Ovary (tissue), 7 donors: ENCODE measurements at regions not wholly inside any gene's neighbourhood (a gene's known extent, or its start where the extent isn't known, plus 50 kb on each side); places are given as distances from the start of the nearest gene placed in this dataset.

Experiments
- DNase-seq, 5 donors: peaks; one replicate each; pipeline ENCODE4 v3.0.0-alpha.2; 2019 to 2020
- H3K27ac ChIP-seq, 2 donors: fragments of 200-600 bp; one replicate each; pipeline versions ENCODE4 v1.5.1 to v1.8.0; 2019 to 2022
- H3K27me3 ChIP-seq: fragments of 200-600 bp; one replicate; pipeline ENCODE4 v1.8.0; 2022
- H3K36me3 ChIP-seq: fragments of 200-600 bp; sonication (generic); one replicate; pipeline ENCODE4 v1.5.1; 2019
- H3K4me1 ChIP-seq: one replicate; pipeline ENCODE4 v1.8.1; 2013; ENCODE audit warnings: mild to moderate bottlenecking, moderate library complexity; ENCODE audit not compliant: insufficient read depth
- H3K4me3 ChIP-seq: fragments of 200-600 bp; sonication (generic); one replicate; pipeline ENCODE4 v1.5.1; 2017
- H3K9me3 ChIP-seq, 2 donors: fragments of 200-600 bp in 1 of 2; sonication (generic) in 1 of 2; one replicate each; pipeline versions ENCODE4 v1.5.1 to v1.8.1; 2013 to 2019; ENCODE audit warnings: mild to moderate bottlenecking in 1 of 2, moderate library complexity in 1 of 2
- EP300 ChIP-seq: sonication (generic); formaldehyde crosslinking; IDR thresholded peaks from one replicate; pipeline ENCODE4 v1.6.1; 2017; ENCODE audit warnings: antibody characterized with exemption
- POLR2A ChIP-seq: fragments of 450-650 bp; IDR thresholded peaks from one replicate; pipeline ENCODE4 v1.6.1; 2017; ENCODE audit warnings: antibody characterized with exemption, mild to moderate bottlenecking, moderate library complexity
- WGBS, 3 donors: extraction: QIAGEN DNeasy Blood & Tissue Kit in 1 of 3; methylation state at CpG; one replicate each; pipeline versions ENCODE4 v1.1.5 to v1.1.7; 2013 to 2017; 5-methylcytosine and 5-hydroxymethylcytosine counted together
- intact Hi-C, 4 donors: fragments of 100-400 bp; cut with DNase I; formaldehyde crosslinking; loops; one replicate each; pipeline versions ENCODE4 v1.11.0 to v1.15.1; 2022 to 2023
- TF ChIP-seq, protein P1 (sequence below), 3 donors: fragments of 450-650 bp in 2 of 3; fragments of 200-600 bp in 1 of 3; IDR thresholded peaks; one replicate each; pipeline versions ENCODE4 v1.5.1 to v1.8.0; 2016 to 2022; ENCODE audit warnings: antibody characterized with exemption in 3 of 3, mild to moderate bottlenecking in 1 of 3
- donor health status: DM: no; HTN: no; CAD: no; lungs with moderate emphysema.
- donor health status: DM: no; HTN: no; CAD: no.
- donor health status: Bipolar disorder and iron deficiency.
- donor health status: DM: no; HTN: no; CAD: no.
- donor health status: DM: yes; HTN: yes; CAD: no.

GRCh38 chr6:133764008-133764753, 124.7 kb upstream of the TCF21 start:
- 28 to 36% (median 32%) methylated on average over 2 of the region's 2 CpGs for WGBS, 3 donors
- intact Hi-C loops, result loop anchor here in 2 of 4 donors (10.0 kb wide), 1 partner anchor 121 kb away; the partner anchor contains the start of gene TCF21 (in 2 of the 2)

GRCh38 chr6:133764754-133765208, 124.1 kb upstream of the TCF21 start:
- intact Hi-C loops, result loop anchor here in 2 of 4 donors (10.0 kb wide), 1 partner anchor 120 kb away; the partner anchor contains the start of gene TCF21 (in 2 of the 2)
- Histone ChIP-seq H3K36me3 (no peaks in the 10 kb centered on the region), H3K4me3 (no peak overlapping the region)

More at GRCh38 chr6:133764008-133764753, 124.7 kb upstream of the TCF21 start:
- Histone ChIP-seq H3K27me3 (no peaks in the 10 kb centered on the region), H3K27ac (peak overlapping the region in 1 of 2 donors; percentile 10), H3K4me1 (peaks cover 16% of the 10 kb centered on the region), H3K36me3 (no peaks in the 10 kb centered on the region), H3K4me3 (no peak overlapping the region), H3K9me3 (no peaks in the 10 kb centered on the region)
- no peak for DNase-seq
- TF ChIP-seq EP300 (no peak), POLR2A (no peak)
- TF ChIP-seq, protein P1, sequence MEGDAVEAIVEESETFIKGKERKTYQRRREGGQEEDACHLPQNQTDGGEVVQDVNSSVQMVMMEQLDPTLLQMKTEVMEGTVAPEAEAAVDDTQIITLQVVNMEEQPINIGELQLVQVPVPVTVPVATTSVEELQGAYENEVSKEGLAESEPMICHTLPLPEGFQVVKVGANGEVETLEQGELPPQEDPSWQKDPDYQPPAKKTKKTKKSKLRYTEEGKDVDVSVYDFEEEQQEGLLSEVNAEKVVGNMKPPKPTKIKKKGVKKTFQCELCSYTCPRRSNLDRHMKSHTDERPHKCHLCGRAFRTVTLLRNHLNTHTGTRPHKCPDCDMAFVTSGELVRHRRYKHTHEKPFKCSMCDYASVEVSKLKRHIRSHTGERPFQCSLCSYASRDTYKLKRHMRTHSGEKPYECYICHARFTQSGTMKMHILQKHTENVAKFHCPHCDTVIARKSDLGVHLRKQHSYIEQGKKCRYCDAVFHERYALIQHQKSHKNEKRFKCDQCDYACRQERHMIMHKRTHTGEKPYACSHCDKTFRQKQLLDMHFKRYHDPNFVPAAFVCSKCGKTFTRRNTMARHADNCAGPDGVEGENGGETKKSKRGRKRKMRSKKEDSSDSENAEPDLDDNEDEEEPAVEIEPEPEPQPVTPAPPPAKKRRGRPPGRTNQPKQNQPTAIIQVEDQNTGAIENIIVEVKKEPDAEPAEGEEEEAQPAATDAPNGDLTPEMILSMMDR (IDR thresholded peaks at IDR 0.05), result no peak

DNA sequence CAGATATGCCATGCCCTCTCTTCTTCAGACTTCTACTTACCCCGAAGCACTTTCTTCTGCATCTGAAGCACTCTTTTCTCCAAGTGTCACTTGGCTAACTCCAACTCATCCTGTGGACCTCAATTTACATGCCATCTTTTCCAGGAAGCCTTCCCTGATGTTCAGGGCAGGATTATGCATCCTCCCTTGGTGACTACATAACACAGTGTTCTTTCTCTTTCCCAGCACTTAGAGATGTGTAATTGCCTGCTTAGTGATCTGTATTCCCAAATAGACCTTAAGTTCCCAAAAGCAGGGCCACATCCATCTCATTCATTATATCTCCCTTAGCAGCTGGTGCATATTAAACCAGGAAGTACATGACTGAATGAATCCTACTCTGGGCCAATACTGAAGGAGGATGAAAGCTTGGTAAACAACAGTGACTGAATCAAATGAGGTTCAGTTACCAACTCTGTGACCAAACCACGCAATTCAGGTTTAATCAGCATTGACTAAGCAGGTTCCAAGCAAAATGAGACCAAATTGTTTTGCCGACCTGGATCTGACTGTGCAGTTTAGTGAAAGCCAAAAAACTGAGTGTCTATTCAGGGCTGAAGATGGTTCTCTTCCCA, 121.4 kb upstream of the TCF21 start:
- TF ChIP-seq, protein P1 (IDR thresholded peaks at IDR 0.05), result no peak
- TF ChIP-seq EP300, result no peak
- TF ChIP-seq POLR2A, result no peak
- no peak for DNase-seq
- intact Hi-C loops, result loop anchor here in 2 of 4 donors (10.0 kb wide), 1 partner anchor 117 kb away; the partner anchor contains the start of gene TCF21 (in 2 of the 2)
- Histone ChIP-seq H3K4me3 (no peak overlapping the region), H3K27me3 (no peaks in the 10 kb centered on the region), H3K9me3 (no peaks in the 10 kb centered on the region), H3K36me3 (no peaks in the 10 kb centered on the region), H3K27ac (no peak overlapping the region), H3K4me1 (peaks cover 15% of the 10 kb centered on the region)
- 91 to 92% (median 92%) methylated on average over 3 of the region's 3 CpGs for WGBS, 3 donors

More at GRCh38 chr6:133764754-133765208, 124.1 kb upstream of the TCF21 start:
- no peak overlapping the region for H3K27ac ChIP-seq
- no peaks in the 10 kb centered on the region for H3K27me3 ChIP-seq
- TF ChIP-seq, protein P1 (IDR thresholded peaks at IDR 0.05), result no peak
- TF ChIP-seq POLR2A, result no peak
- no peak for TF ChIP-seq EP300
- no peak for DNase-seq
- WGBS, 3 donors, result 0 to 4% (median 2%) methylated on average over 2 of the region's 2 CpGs
- no peaks in the 10 kb centered on the region for H3K9me3 ChIP-seq
- peaks cover 18% of the 10 kb centered on the region for H3K4me1 ChIP-seq

DNA sequence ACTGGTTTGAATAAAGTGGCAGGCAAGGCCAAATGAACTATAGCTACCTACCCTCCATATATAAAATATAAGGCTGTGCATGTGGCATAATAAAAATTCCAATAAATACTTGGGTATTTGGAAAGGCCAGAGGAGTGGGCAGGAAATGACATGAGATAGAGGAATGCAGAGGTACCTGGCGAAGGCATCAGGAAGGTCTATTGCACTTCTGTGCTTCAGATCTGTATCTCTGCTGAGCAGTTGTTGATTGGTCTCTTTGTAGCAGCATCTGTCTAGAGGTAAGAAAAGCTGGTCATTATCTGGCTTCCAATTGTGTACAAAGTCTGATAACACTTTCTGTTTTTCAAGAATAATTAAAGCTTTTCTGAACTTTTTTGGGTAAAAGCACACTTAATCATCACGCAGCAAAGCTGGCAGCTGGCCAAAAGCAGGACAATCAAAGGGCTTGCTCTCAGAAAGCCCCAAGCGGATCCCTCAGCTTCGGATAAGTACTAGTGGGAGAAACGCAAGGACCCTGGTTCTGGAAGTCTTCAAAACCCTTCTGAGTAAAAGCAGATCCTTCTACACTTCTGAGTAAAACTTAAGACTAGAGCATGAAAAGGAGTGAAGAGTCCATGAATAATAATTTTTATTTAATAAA, 120.1 kb upstream of the TCF21 start:
- TF ChIP-seq, protein P1 (IDR thresholded peaks at IDR 0.05), result no peak
- TF ChIP-seq POLR2A (no peak), EP300 (no peak)
- peak; percentile 51 to 78 (median 72) for DNase-seq
- Histone ChIP-seq H3K27me3 (no peaks in the 10 kb centered on the region), H3K9me3 (no peaks in the 10 kb centered on the region), H3K4me3 (no peak overlapping the region), H3K36me3 (no peaks in the 10 kb centered on the region), H3K4me1 (peaks cover 11% of the 10 kb centered on the region), H3K27ac (peak overlapping the region in 1 of 2 donors; percentile 25)
- intact Hi-C loops, result loop anchor here in 2 of 4 donors (10.0 kb wide), 1 partner anchor 116 kb away; the partner anchor contains the start of gene TCF21 (in 2 of the 2)
- WGBS, 3 donors, result 22 to 28% (median 24%) methylated on average over 5 of the region's 5 CpGs
